MCF 10A (cell line): ENCODE measurements at regions not wholly inside any gene's neighbourhood (a gene's known extent, or its start where the extent isn't known, plus 50 kb on each side); places are given as distances from the start of the nearest gene placed in this dataset.

Experiments used
- BruUV-seq: library from RNA; stranded (reverse); fragments of 400-500 nt; replicated peaks from 2 replicates; lab custom pipeline; 2021; lab: Mats Ljungman, UMichigan
- CTCF ChIA-PET: fragments of 300-600 bp; sonication (Branson Sonifier 250); formaldehyde crosslinking; extraction: SDS; loops from one replicate; lab custom pipeline; 2021; ENCODE audit warnings: antibody characterized with exemption, inconsistent platforms; lab: Yijun Ruan, JAX
- POLR2A ChIA-PET: fragments of 300-600, 350-650 bp; sonication (Branson Sonifier 250); formaldehyde crosslinking; extraction: SDS; loops from one replicate; lab custom pipeline; 2020; ENCODE audit warnings: antibody characterized with exemption, inconsistent platforms; lab: Yijun Ruan, JAX
- DNase-seq: peaks from one replicate; pipeline ENCODE4 v3.0.0-alpha.2; 2018; ENCODE audit not compliant: unreplicated experiment
- H3K27ac Mint-ChIP-seq: one replicate; pipeline ENCODE4 v1.8.0; 2022; ENCODE audit warnings: mild to moderate bottlenecking, low read depth, mixed read lengths; ENCODE audit not compliant: unreplicated experiment
- H3K27me3 Mint-ChIP-seq: one replicate; pipeline ENCODE4 v1.8.0; 2022; ENCODE audit warnings: mixed read lengths; ENCODE audit not compliant: insufficient read depth, unreplicated experiment
- H3K36me3 Mint-ChIP-seq: one replicate; pipeline ENCODE4 v1.8.0; 2022; ENCODE audit warnings: mild to moderate bottlenecking, moderate library complexity, mixed read lengths; ENCODE audit not compliant: insufficient read depth, unreplicated experiment
- H3K4me1 Mint-ChIP-seq: one replicate; pipeline ENCODE4 v1.8.0; 2022; ENCODE audit warnings: mixed read lengths; ENCODE audit not compliant: insufficient read depth, unreplicated experiment
- H3K4me3 Mint-ChIP-seq: one replicate; pipeline ENCODE4 v1.8.0; 2022; ENCODE audit warnings: mild to moderate bottlenecking, moderate library complexity, mixed read lengths; ENCODE audit not compliant: unreplicated experiment
- H3K9me3 Mint-ChIP-seq: one replicate; pipeline ENCODE4 v1.8.0; 2022; ENCODE audit warnings: mixed read lengths; ENCODE audit not compliant: unreplicated experiment
- intact Hi-C: fragments of 100-400 bp; cut with micrococcal nuclease; formaldehyde crosslinking; loops from 2 replicates; pipeline ENCODE4 v1.14.1; 2022
- TF ChIP-seq, protein P1 (sequence below): fragments of 200-600 bp; IDR thresholded peaks from one replicate; pipeline ENCODE4 v1.8.0; 2022; ENCODE audit warnings: antibody characterized with exemption, mild to moderate bottlenecking; ENCODE audit not compliant: unreplicated experiment

DNA sequence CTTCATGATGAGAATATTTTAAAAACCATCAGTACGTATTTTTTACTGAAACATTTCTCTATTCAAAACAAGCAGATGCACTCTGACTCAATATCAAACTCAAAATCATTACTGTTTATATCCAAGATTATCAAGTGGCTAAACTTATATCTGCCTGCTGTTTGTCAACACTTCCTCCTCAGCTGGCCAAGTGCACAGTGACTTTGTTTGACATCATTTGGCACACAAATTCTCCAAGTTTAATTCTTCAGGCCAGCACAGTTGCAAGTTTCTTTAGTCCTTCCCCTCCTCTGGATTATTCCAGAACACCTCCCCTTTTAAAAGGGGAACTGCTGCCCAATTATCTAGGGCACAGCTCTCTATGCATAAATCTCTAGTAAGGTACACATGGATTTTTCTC lies 346.6 kb downstream of the FSIP2 start:
- H3K27me3 Mint-ChIP-seq: no peaks in the 10 kb centered on the region
- CTCF ChIA-PET: no interaction called here
- BruUV-seq: no TSS peak
- H3K4me1 Mint-ChIP-seq: no peaks in the 10 kb centered on the region
- no peak overlapping the region for H3K4me3 Mint-ChIP-seq
- H3K9me3 Mint-ChIP-seq: no peaks in the 10 kb centered on the region
- H3K27ac Mint-ChIP-seq: no peak overlapping the region
- no peak for DNase-seq
- POLR2A ChIA-PET: no interaction called here
- intact Hi-C loops: no loop called here
- TF ChIP-seq, protein P1, sequence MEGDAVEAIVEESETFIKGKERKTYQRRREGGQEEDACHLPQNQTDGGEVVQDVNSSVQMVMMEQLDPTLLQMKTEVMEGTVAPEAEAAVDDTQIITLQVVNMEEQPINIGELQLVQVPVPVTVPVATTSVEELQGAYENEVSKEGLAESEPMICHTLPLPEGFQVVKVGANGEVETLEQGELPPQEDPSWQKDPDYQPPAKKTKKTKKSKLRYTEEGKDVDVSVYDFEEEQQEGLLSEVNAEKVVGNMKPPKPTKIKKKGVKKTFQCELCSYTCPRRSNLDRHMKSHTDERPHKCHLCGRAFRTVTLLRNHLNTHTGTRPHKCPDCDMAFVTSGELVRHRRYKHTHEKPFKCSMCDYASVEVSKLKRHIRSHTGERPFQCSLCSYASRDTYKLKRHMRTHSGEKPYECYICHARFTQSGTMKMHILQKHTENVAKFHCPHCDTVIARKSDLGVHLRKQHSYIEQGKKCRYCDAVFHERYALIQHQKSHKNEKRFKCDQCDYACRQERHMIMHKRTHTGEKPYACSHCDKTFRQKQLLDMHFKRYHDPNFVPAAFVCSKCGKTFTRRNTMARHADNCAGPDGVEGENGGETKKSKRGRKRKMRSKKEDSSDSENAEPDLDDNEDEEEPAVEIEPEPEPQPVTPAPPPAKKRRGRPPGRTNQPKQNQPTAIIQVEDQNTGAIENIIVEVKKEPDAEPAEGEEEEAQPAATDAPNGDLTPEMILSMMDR: no peak
- no peaks in the 10 kb centered on the region for H3K36me3 Mint-ChIP-seq

- H3K9me3 Mint-ChIP-seq: no peaks in the 10 kb centered on the region
- H3K27ac Mint-ChIP-seq: no peak overlapping the region
- no TSS peak for BruUV-seq
These were observed 354.6 kb downstream of the FSIP2 start for GRCh38 chr2:186093174-186093573.

GRCh38 chr2:186098821-186099220 lies 360.2 kb downstream of the FSIP2 start:
- H3K4me3 Mint-ChIP-seq: no peak overlapping the region
- POLR2A ChIA-PET: no interaction called here
- BruUV-seq: no TSS peak
- no peaks in the 10 kb centered on the region for H3K4me1 Mint-ChIP-seq
- H3K9me3 Mint-ChIP-seq: no peaks in the 10 kb centered on the region
- no peak for DNase-seq
- H3K27ac Mint-ChIP-seq: no peak overlapping the region
- TF ChIP-seq, protein P1: no peak
- intact Hi-C loops: no loop called here
- CTCF ChIA-PET: no interaction called here
- H3K36me3 Mint-ChIP-seq: no peaks in the 10 kb centered on the region
- no peaks in the 10 kb centered on the region for H3K27me3 Mint-ChIP-seq

More at GRCh38 chr2:186093174-186093573, 354.6 kb downstream of the FSIP2 start:
- intact Hi-C loops: no loop called here
- Mint-ChIP-seq H3K4me3 (no peak overlapping the region), H3K27me3 (no peaks in the 10 kb centered on the region), H3K4me1 (no peaks in the 10 kb centered on the region), H3K36me3 (no peaks in the 10 kb centered on the region)
- POLR2A ChIA-PET: no interaction called here
- CTCF ChIA-PET: interaction anchor here (0.6 to 0.7 kb wide), 2 partner anchors 10 to 296 kb away, joined by 3 read pairs; no protein-coding TSS in a partner anchor
- TF ChIP-seq, protein P1: no peak
- no peak for DNase-seq

- Mint-ChIP-seq H3K36me3 (no peaks in the 10 kb centered on the region), H3K4me1 (no peaks in the 10 kb centered on the region), H3K27ac (no peak overlapping the region), H3K9me3 (no peaks in the 10 kb centered on the region), H3K4me3 (no peak overlapping the region), H3K27me3 (no peaks in the 10 kb centered on the region)
- BruUV-seq: no TSS peak
- intact Hi-C loops: no loop called here
- ChIA-PET CTCF (no interaction called here), POLR2A (no interaction called here)
- TF ChIP-seq, protein P1: no peak
- no peak for DNase-seq
These were observed 361.2 kb downstream of the FSIP2 start for GRCh38 chr2:186099826-186100225.
